ENCODE measurements at regions not wholly inside any gene's neighbourhood (a gene's known extent, or its start where the extent isn't known, plus 50 kb on each side); places are given as distances from the start of the nearest gene placed in this dataset.

GRCh38 chr7:116148108-116148507 is 62.2 kb upstream of the TES start:
- TF ChIP-seq TAF1 (IDR thresholded peaks at IDR 0.05; ENCODE audit: borderline replicate concordance, insufficient read depth, low read length) (no peak), SIN3A (IDR thresholded peaks at IDR 0.05; ENCODE audit: borderline replicate concordance, insufficient read depth, low read length) (no peak), POLR2AphosphoS5 (IDR thresholded peaks at IDR 0.05; ENCODE audit: low read depth, low read length) (no peak), FOXP2 (optimal IDR thresholded peaks at IDR 0.05; ENCODE audit: borderline replicate concordance, extremely low read depth, extremely low read length, insufficient read depth) (no peak), REST (IDR thresholded peaks at IDR 0.05; ENCODE audit: insufficient read depth in 1 of 2, low read depth in 2 of 2, low read length in 2 of 2) (no peak)

DNA sequence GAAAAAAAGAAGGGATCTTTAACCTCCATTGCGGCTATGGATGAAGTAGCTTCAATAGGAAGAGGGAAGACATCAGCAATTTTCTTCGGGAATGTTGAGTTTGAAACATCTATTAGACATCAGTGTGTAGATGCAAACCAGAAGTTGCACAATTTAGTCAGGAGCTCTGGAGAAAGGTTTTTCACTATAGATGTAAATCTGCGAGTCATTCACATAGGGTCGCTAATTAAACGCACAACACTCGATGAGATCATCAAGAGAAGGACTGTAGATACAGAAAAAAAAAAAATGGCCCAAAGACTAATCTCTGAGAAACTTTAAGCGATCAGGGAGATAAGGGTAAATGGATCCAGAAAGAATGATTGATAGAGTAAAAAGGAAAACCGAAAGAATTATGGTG is 61.7 kb upstream of the TES start:
- TF ChIP-seq SIN3A (IDR thresholded peaks at IDR 0.05; ENCODE audit: borderline replicate concordance, insufficient read depth, low read length) (no peak), FOXP2 (optimal IDR thresholded peaks at IDR 0.05; ENCODE audit: borderline replicate concordance, extremely low read depth, extremely low read length, insufficient read depth) (no peak), POLR2AphosphoS5 (IDR thresholded peaks at IDR 0.05; ENCODE audit: low read depth, low read length) (no peak), TAF1 (IDR thresholded peaks at IDR 0.05; ENCODE audit: borderline replicate concordance, insufficient read depth, low read length) (no peak), REST (IDR thresholded peaks at IDR 0.05; ENCODE audit: insufficient read depth in 1 of 2, low read depth in 2 of 2, low read length in 2 of 2) (no peak)

DNA sequence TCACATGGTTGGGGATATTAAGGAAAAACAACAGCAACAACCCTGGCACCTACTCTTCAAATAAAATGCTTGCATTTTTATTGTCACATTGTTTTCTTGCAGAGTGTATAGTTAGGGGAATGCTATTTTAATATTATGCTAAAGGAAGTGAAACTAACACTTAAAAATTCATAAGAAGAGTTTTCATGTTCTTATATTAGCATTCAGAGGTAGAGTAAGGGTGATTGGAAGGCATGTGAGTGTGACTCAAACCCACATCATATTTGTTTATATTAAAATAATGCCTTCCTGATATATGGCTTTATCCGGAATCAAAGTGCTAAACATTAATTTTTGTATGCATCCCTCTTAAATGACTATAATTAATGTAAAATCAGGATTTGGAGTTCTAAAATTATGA is 59.8 kb upstream of the TES start:
- TF ChIP-seq REST (IDR thresholded peaks at IDR 0.05; ENCODE audit: insufficient read depth in 1 of 2, low read depth in 2 of 2, low read length in 2 of 2): no peak
- no peak for TF ChIP-seq TAF1 (IDR thresholded peaks at IDR 0.05; ENCODE audit: borderline replicate concordance, insufficient read depth, low read length)
- no peak for TF ChIP-seq POLR2AphosphoS5 (IDR thresholded peaks at IDR 0.05; ENCODE audit: low read depth, low read length)
- TF ChIP-seq FOXP2 (optimal IDR thresholded peaks at IDR 0.05; ENCODE audit: borderline replicate concordance, extremely low read depth, extremely low read length, insufficient read depth): no peak
- TF ChIP-seq SIN3A (IDR thresholded peaks at IDR 0.05; ENCODE audit: borderline replicate concordance, insufficient read depth, low read length): no peak

GRCh38 chr7:116152276-116152675 is 58.1 kb upstream of the TES start:
- TF ChIP-seq TAF1 (IDR thresholded peaks at IDR 0.05; ENCODE audit: borderline replicate concordance, insufficient read depth, low read length) (no peak), FOXP2 (optimal IDR thresholded peaks at IDR 0.05; ENCODE audit: borderline replicate concordance, extremely low read depth, extremely low read length, insufficient read depth) (no peak), SIN3A (IDR thresholded peaks at IDR 0.05; ENCODE audit: borderline replicate concordance, insufficient read depth, low read length) (no peak), POLR2AphosphoS5 (IDR thresholded peaks at IDR 0.05; ENCODE audit: low read depth, low read length) (no peak), REST (IDR thresholded peaks at IDR 0.05; ENCODE audit: insufficient read depth in 1 of 2, low read depth in 2 of 2, low read length in 2 of 2) (no peak)

DNA sequence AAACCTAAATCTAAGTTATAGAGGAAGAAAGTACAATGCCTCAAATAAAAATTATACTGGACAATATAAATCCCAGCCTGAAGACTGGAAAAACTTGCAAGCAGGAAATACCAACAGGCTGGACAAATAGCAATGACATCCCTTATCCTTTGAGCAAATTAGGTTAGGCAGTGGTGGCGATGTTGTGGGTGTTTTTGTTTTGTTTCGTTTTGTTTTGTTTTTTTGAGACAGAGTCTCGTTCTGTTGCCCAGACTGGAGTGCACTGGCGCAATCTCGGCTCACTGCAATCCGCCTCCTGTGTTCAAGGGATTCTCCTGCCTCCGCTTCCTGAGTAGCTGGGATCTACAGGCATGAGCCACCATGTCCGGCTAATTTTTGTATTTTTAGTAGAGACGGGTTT is 57.3 kb upstream of the TES start:
- TF ChIP-seq REST (IDR thresholded peaks at IDR 0.05; ENCODE audit: insufficient read depth in 1 of 2, low read depth in 2 of 2, low read length in 2 of 2) (no peak), POLR2AphosphoS5 (IDR thresholded peaks at IDR 0.05; ENCODE audit: low read depth, low read length) (no peak), SIN3A (IDR thresholded peaks at IDR 0.05; ENCODE audit: borderline replicate concordance, insufficient read depth, low read length) (peak; percentile 40; the same call in 1 of the 2 replicates)
